ENCODE measurements at regions not wholly inside any gene's neighbourhood (a gene's known extent, or its start where the extent isn't known, plus 50 kb on each side); places are given as distances from the start of the nearest gene placed in this dataset.

- DNase-seq (ENCODE audit: low read depth in 4 of 4, low spot score in 3 of 4), result no peak
Observed at GRCh38 chr2:152890736-152891135, 172.3 kb downstream of the ARL6IP6 start.

DNA sequence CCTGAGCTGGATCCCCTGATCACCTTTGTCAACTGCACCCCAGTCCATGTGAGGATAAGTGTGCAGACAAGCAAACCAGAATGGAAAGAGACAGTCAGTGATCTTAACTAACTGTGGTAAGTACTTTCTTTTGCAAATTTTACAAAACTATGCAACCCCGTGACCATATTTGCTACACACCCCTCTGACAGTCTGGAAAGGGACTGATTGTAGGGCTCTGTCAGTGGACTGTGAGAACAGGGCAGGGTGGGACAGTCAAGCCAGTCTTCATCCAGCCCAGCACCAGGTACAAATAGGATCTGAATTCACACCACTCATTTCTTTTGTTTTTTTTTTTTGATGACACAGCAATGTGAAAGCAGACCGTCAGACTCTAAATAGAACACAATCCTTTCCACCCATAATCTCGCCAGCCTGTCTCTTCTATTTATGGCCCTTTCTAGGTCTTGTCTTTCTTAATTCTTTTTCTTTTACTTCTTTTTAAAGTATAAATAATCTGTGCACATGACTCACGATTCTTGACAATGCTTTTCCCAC is 165.6 kb downstream of the ARL6IP6 start:
- no peak for DNase-seq (ENCODE audit: low read depth in 4 of 4, low spot score in 3 of 4)

GRCh38 chr2:152881527-152881926 is 163.1 kb downstream of the ARL6IP6 start:
- no peak for DNase-seq (ENCODE audit: low read depth in 4 of 4, low spot score in 3 of 4)

GRCh38 chr2:152879275-152879674 is 160.9 kb downstream of the ARL6IP6 start:
- DNase-seq (ENCODE audit: low read depth in 4 of 4, low spot score in 3 of 4), result no peak

DNA sequence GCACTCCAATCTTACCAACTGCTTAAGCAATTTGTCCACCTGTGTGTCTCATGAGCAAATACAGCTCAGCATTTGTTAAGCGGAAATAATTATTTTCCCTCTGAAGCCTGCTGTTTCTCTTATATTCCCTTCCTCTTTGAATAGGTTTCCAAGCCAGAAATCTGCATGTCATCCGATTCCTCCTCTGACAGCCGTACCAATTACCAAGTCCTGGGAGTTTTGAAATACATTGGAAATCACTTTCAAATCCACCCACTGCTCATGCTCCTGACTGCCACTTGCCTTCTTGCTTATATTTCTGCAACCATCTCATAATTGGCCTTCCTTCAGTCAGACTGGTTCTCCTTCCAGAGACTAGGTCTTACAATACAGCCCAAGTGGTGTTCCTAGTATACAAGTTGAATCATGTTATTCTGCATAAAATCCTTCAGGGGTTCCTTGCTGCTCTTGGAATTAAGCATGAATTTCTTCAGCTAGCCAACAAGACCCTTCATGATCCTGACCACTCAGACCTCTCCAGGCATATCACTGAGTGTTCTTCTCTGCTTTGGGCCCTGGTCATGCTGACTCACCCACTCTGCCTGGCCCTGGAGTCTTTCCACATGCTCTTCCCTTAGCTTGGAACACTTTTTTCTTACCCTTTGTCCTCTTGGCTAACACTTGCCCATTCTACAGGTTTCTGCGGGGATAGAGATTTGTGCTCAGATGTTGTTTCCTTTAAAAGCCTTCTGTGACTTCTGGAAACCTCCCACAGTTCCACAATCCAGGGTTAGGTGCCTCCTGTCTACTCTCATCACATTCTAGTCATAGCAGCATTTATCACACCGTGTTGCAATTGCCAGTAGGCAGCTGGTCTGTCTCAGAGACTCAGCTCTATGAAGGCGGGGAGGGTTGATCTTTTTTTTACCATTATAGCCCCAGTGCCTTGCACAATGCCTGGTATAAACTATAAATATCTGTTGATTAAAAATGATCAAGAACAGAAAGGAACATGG is 157.6 kb downstream of the ARL6IP6 start:
- no peak for DNase-seq (ENCODE audit: low read depth in 4 of 4, low spot score in 3 of 4)

DNA sequence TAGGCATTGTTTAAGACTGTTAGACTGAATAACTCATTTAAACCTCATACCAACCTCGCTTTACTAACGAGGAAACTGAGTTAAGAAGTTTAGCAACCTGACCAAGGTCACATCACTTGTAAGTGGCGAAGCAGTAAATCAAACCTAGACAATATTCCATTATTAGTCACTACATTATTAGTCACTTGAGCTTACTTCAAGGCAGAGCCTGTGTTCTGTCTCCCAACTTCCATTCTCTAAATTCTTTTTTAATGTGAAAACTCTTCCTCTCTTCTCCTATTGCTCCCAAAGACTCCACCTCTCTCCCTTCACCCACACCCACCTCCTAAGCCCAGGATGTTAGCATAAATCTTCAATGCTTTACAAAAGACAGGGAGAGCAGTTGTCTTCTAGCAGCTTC is 156.5 kb downstream of the ARL6IP6 start:
- DNase-seq (ENCODE audit: low read depth in 4 of 4, low spot score in 3 of 4), result no peak

DNA sequence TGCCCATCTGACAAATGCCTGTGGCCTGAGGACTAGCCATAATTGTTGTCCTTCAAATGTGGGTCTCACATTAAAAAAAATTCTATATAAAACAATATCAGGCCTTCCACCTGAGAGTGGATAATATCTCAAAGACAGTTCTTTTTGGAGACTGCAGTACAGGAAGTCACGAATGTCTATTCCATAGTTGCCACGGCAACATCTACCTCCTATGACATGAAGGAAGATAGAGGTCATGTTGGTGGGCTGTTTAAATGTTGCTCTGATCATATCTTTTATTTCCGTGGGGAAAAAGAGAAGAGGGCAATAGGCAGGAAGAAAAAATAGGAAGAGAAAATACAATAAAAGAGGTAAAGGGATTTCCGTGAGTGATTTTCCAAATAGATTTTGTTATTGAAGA is 151.8 kb downstream of the ARL6IP6 start:
- DNase-seq (ENCODE audit: low read depth in 4 of 4, low spot score in 3 of 4), result no peak

DNA sequence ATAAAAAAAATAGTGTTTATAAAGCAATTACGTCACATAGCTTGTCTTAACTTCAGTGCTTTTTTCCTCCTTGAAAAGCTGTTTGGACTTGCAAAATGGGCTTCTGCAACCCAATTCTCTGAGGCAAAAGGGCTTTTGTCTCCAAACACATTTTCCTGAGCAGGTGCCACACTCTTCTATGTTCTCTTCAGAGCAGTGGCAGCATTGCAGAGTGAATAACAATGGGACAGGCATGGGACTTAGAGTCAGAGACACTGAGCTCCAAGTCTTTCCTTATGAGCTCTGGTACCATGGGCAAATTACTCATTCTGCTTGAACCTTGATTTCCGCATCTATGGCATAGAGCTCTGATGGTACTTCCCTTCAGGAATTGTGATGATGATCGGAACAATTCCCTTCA is 149.0 kb downstream of the ARL6IP6 start:
- no peak for DNase-seq (ENCODE audit: low read depth in 4 of 4, low spot score in 3 of 4)

DNA sequence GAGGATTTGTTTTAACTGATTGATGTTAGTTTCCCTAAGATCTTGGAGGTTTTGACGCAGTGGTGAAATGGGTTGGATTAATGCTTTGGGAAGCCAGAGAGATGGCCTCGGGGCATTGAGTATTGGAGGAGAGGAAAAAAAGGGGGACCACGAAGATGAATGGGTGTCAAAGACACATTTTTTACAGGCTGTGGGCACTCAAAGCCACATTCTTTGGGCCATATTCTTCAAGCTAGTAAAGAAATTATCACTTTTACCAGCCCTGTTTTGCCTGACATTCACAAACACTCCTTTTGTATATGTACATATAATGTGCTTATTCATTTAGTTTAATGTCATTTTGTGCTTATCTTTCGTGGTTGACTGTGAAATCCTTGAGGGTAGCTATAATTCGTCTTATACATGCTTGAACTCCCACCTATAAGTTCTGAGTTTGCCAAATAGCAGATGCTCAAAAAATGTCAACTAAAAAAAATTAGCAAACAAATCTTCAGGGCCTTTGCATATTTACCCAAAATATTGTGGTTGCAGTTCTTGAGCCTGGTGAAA is 146.3 kb downstream of the ARL6IP6 start:
- no peak for DNase-seq (ENCODE audit: low read depth in 4 of 4, low spot score in 3 of 4)

DNA sequence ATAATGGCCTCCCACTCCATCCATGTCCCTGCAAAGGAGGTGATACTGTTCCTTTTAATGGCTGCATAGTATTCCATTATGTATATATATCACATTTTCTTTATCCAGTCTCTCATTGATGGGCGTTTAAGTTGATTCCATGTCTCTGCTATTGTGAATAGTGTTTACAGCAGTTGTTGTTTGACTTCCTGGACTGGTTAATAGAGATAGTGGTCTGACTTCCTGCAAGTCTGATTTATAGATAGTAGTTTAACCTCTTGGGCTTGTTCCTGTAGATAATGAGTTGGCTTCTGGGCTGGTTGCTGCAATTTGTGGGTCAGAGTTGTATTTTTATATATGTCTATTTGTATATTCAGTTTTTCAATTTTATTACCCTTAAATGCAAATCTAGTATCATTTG is 145.4 kb downstream of the ARL6IP6 start:
- DNase-seq (ENCODE audit: low read depth in 4 of 4, low spot score in 3 of 4), result no peak

- DNase-seq (ENCODE audit: low read depth in 4 of 4, low spot score in 3 of 4), result no peak
Observed at GRCh38 chr2:152861349-152861942, 143.0 kb downstream of the ARL6IP6 start.

DNA sequence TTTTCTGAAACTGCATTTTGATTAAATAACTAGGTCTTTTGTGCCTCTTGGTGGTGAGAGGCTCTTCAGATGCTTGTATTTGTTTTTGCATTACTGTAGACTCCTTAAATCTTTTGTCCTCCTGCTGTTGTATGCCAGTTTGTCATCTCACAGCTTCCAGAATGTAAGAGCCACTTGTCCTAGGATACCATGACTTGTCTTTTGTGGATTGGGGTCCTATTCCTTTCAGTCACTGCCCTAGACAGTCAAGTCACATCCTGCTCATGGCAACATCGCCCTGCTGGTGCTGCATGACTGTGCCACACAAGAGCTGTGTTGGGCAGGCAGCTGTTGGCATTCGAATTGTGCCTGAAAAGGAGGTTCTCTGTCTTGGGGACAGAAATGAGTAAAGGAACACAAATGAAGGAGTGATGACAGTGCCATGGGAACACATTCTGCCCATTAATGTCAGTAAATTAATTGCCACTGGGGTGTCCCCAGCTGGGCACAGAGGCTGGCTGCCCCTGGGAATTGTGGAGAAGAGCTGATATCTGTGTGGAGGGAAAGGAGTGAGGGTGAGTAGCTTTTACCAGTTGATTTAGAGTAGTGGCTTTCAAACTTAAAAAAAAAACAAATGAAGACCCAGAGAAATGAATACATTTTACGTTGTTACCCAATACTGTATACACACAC is 140.3 kb downstream of the ARL6IP6 start:
- DNase-seq (ENCODE audit: low read depth in 4 of 4, low spot score in 3 of 4), result no peak

GRCh38 chr2:152846697-152847470 is 128.5 kb downstream of the ARL6IP6 start:
- DNase-seq (ENCODE audit: low read depth in 4 of 4, low spot score in 3 of 4), result no peak

DNA sequence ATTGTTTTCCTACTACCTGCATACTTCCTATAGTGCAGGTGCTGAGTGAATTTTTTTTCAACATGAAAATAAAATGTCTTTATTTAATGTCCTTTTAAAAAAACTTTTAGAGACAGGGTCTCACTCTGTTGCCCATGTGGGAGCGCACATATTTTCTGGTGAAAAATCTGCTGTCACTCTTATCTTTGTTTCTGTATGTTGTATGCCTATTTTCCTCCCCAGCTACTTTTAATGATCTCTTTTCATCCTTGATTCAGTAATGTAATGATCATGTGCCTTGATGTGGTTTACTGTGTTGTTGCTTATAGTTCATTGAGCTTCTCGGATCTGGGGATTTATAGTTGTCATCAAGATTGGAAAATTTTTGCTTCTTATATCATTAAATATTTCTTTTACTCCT is 117.3 kb downstream of the ARL6IP6 start:
- no peak for DNase-seq (ENCODE audit: low read depth in 4 of 4, low spot score in 3 of 4)

DNA sequence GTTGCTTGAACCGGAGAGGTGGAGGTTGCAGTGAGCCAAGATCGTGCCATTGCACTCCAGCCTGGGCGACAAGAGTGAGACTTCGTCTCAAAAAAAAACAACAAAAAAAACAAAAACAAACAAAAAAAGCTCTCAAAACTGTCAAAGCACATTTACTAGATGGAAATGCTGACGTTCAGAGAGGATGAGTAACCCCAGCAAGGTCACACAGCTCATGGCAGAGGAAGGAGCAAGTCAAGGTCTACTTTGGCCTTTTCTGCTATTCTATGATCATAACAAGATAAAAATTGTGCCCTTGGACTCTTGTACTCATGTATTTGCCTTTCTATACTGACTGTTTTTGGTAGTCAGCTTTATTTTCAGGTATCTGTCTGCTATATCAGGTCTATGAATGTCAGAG is 109.5 kb downstream of the ARL6IP6 start:
- DNase-seq (ENCODE audit: low read depth in 4 of 4, low spot score in 3 of 4), result no peak

- DNase-seq (ENCODE audit: low read depth in 4 of 4, low spot score in 3 of 4), result no peak
Observed at GRCh38 chr2:152826581-152827279, 108.3 kb downstream of the ARL6IP6 start.

GRCh38 chr2:152825834-152826233 is 107.4 kb downstream of the ARL6IP6 start:
- no peak for DNase-seq (ENCODE audit: low read depth in 4 of 4, low spot score in 3 of 4)

DNA sequence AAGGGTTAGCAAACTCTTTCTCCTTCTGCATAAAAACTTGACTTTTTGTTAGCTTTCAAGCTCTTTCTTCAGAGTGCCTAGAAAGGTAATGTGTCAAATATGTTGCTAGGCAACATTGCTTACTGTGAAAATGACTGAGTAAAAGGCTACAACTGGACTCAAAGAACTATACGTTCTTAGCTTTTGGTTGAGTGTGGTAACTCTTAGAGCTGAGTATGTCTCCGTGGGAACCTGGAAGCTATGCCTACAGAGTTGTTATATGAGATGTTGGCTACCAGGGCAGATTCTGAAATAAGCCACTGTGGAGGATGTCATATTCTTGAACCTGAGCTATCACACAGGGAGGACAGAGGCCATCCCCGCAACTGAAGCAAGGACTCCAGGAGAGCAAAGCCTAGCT is 105.5 kb downstream of the ARL6IP6 start:
- DNase-seq (ENCODE audit: low read depth in 4 of 4, low spot score in 3 of 4), result no peak

DNA sequence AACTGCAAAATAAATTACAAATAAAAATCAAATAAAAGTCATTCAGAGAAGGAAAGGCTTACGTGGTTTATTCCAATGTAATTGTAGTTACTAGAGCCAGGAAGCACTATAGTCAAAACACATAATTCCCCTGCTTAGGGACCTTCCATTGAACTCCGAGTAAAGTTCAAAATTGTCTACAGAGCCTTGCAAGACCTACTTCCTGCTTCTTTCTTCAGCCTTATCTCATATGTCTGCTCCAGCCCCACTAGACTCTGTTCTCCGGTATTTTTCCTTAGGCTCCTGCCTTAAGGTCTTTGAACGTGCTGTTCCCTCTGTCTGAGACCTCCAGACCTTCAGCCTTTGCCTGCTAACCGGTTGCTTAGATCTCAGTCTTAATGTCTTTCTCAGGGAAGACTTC is 104.3 kb downstream of the ARL6IP6 start:
- DNase-seq (ENCODE audit: low read depth in 4 of 4, low spot score in 3 of 4), result no peak

- DNase-seq (ENCODE audit: low read depth in 4 of 4, low spot score in 3 of 4), result no peak
Observed at GRCh38 chr2:152820048-152820447, 101.6 kb downstream of the ARL6IP6 start.
